ENCODE measurements at regions not wholly inside any gene's neighbourhood (a gene's known extent, or its start where the extent isn't known, plus 50 kb on each side); places are given as distances from the start of the nearest gene placed in this dataset.

GRCh38 chr3:933326-933725 is 159.5 kb upstream of the CNTN6 start:
- DNase-seq (ENCODE audit: low read depth), result no peak

DNA sequence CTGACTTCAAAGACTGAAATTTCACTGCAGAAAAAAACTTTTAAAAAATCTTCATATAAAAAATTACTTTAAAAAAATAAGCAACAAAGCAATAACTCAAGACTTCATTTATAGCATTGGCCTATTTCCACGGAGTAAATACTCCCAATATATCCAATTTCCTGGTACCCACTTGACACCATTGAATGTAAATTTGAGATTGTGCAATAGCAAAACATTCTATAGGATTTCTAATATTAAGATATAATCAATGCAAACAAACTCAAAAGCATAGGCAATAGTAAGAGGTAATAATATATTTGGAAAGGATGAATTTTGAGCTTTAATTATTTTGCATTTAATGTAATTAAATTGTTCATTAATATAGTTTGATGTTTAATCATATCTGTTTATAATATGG is 148.0 kb upstream of the CNTN6 start:
- no peak for DNase-seq (ENCODE audit: low read depth)

- DNase-seq (ENCODE audit: low read depth), result no peak
These were observed 147.1 kb upstream of the CNTN6 start for GRCh38 chr3:945738-946137.

- DNase-seq (ENCODE audit: low read depth), result no peak
These were observed 139.9 kb upstream of the CNTN6 start for GRCh38 chr3:952906-953305.

GRCh38 chr3:963255-963654 is 129.6 kb upstream of the CNTN6 start:
- no peak for DNase-seq (ENCODE audit: low read depth)

- DNase-seq (ENCODE audit: low read depth), result no peak
These were observed 129.1 kb upstream of the CNTN6 start for GRCh38 chr3:963755-964154.

- no peak for DNase-seq (ENCODE audit: low read depth)
These were observed 127.0 kb upstream of the CNTN6 start for GRCh38 chr3:965826-966225.

GRCh38 chr3:966341-966740 is 126.5 kb upstream of the CNTN6 start:
- DNase-seq (ENCODE audit: low read depth), result no peak

- DNase-seq (ENCODE audit: low read depth), result no peak
These were observed 119.5 kb upstream of the CNTN6 start for GRCh38 chr3:973340-973739.

DNA sequence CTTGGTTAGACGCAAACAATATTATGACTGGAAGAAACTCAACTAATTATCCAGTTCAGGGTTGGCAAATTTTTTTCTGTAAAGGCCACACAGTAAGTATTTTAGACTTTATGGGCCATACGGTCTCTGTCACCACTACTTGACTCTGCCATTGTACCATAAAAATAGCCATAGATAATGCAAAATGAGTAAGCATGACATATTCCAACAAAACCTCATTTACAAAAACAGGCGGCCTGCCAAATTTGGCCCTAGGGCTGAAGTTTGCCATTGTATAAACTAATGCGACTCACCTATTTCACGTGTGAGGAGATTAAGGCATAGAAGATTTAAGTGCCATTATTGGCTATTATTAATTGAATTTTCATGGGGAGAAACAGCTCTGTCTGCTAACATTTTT is 116.8 kb upstream of the CNTN6 start:
- DNase-seq (ENCODE audit: low read depth), result no peak

GRCh38 chr3:981156-981555 is 111.7 kb upstream of the CNTN6 start:
- DNase-seq (ENCODE audit: low read depth), result no peak

DNA sequence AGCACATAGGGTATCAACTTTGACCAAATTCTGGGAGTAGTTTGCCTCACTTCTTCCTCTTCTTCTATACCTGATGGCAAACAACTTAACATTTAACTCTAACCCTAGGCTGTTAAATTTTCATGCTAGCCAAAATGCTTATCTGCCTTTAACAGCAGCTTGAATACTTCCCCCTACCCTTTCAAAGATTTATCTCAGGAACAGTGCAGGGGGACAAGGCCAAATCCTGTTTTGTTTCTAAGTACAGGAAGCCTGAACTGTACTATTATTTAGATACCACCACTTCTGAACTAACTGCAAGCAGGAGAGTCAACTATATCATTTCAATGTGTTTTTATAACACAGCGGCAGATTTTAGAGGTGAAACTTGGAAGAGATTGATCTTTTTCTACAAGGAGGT is 104.0 kb upstream of the CNTN6 start:
- DNase-seq (ENCODE audit: low read depth), result no peak

- no peak for DNase-seq (ENCODE audit: low read depth)
These were observed 100.0 kb upstream of the CNTN6 start for GRCh38 chr3:992871-993270.

DNA sequence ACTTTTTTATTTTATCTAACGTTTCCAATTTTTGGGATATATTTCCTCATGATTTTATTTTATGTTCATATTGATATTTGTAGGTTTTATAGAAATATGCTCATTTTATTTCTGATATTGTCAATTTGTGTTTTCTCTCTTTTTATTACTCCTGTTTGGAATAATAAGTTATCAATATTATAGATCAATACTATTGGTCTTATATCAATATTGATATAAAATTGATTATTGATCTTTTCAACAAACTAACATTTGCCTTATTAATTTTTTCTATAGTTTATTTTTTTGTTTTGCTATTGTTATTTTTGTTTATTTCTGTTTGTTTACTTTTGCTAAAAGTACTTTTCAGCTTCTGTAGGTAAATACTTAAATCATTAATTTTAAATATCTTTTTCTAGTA is 90.8 kb upstream of the CNTN6 start:
- DNase-seq (ENCODE audit: low read depth), result no peak

GRCh38 chr3:1007866-1008265 is 85.0 kb upstream of the CNTN6 start:
- DNase-seq (ENCODE audit: low read depth), result no peak

DNA sequence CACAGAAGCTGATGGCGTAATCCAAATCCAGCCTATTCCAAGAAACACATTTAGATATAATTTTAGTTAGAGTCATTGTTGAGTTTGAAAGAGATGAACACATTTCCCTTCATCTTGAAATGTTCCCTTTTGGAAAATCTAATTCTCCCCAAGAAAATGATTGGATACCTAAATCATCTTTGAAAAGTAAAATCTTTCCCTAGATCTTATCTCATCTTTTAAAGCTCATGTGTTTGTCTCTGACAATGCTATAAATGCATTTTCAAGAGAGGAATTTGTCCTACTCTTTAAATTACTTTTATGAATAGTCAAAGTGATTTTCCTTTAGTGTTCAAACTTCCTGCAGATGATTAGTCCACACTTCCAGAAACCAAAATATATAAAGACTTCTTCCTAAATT is 82.6 kb upstream of the CNTN6 start:
- no peak for DNase-seq (ENCODE audit: low read depth)

- DNase-seq (ENCODE audit: low read depth), result no peak
These were observed 77.0 kb upstream of the CNTN6 start for GRCh38 chr3:1015826-1016225.

- DNase-seq (ENCODE audit: low read depth), result no peak
These were observed 75.0 kb upstream of the CNTN6 start for GRCh38 chr3:1017870-1018269.

GRCh38 chr3:1019157-1019556 is 73.7 kb upstream of the CNTN6 start:
- no peak for DNase-seq (ENCODE audit: low read depth)

DNA sequence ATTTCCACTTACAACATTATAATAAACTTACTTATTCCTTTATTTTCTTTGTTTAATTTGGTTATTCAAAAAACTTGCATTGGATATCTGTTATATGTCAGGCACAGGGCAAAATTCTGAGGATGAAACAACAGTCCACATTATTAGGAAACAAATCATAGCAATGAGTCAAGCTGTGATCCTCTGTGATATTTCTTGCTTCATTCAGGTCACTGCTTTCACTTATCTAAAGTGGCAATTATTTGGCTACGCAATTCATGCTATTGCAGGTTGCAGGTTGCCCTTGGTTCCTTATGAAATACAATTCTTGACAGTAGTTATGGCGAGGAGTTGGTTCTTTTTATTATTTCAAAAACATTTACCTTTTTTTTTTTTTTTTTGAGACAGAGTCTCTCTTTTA is 66.4 kb upstream of the CNTN6 start:
- no peak for DNase-seq (ENCODE audit: low read depth)

DNA sequence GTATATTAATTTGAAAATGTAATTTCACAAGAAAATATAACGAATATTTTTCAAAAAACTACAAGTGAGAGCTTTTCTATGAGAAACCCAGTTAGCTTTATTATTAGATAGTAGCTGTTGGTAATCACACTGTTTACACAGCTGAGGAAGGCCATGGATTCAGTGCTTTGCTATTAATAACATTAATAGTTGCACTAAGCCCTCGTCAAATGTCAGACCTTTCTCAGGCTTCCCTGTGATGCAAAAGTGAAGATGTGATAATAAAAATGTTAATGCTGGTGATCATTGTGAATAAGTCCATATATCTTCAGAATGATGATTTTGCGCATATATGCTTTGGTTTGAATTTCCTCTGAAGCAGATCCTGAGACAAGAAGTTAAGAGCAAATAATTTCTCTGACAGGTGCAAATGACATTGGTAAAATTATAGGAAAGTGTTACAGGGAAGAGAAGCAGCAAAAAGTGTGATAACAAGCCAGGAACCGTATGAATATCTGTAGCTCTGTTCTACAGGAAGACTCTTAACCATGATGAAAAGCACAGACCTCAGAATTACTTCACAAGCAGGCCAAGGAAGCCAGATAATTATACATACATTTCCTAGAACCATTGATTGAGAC is 56.5 kb upstream of the CNTN6 start:
- no peak for DNase-seq (ENCODE audit: low read depth)

GRCh38 chr3:1037631-1038030 is 55.2 kb upstream of the CNTN6 start:
- no peak for DNase-seq (ENCODE audit: low read depth)

Data from stromal cell of bone marrow (primary cell).